ENCODE measurements at regions not wholly inside any gene's neighbourhood (a gene's known extent, or its start where the extent isn't known, plus 50 kb on each side); places are given as distances from the start of the nearest gene placed in this dataset.

GRCh38 chr1:228940926-228941325, 205.6 kb downstream of the RHOU start:
- TF ChIP-seq POLR2A (IDR thresholded peaks at IDR 0.05) (no peak), CTCF (IDR thresholded peaks at IDR 0.05) (no peak), POLR2AphosphoS5 (IDR thresholded peaks at IDR 0.05) (no peak)
